DND-41 (cell line): ENCODE measurements at regions not wholly inside any gene's neighbourhood (a gene's known extent, or its start where the extent isn't known, plus 50 kb on each side); places are given as distances from the start of the nearest gene placed in this dataset.

Experiments
- EZH2 ChIP-seq: IDR thresholded peaks from 3 replicates; pipeline ENCODE4 v1.6.1; 2012; ENCODE audit warnings: borderline replicate concordance, low read depth, mild to moderate bottlenecking, moderate library complexity, low read length, inconsistent platforms; ENCODE audit not compliant: severe bottlenecking
- TF ChIP-seq, protein P1 (sequence below): IDR thresholded peaks from 2 replicates; pipeline ENCODE4 v1.5.1; 2012; ENCODE audit warnings: borderline replicate concordance, low read length, moderate library complexity, mild to moderate bottlenecking; ENCODE audit not compliant: poor library complexity, severe bottlenecking; ENCODE audit errors: extremely low read depth

DNA sequence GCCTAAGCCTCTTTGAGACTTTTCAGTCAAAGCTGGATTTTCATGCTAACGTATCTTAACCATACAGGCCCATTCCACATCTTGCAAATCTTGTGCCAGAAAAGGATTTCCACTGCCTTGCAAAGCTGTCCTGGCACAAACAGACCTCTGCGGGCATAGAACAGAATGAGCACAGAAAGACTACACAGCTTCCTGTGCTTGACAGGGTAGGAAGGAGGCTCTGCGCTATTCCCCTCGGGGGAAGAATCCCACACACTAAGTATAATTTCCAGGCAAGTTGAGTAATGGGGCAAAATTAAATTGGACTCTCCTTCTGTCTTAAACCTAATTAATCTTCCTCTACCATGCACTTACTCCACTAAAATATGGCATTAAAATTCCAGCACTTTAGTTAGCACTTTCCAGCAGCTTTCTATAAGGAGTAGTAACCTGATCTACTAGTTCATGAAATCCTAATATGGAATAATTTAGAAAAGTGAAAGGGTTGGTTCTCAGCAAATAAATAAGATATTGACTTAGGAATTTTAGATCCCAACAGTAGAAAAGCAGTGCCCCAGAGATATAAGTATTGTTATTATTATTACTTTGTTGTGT is 532.1 kb upstream of the JAG1 start:
- TF ChIP-seq EZH2: no peak
- TF ChIP-seq, protein P1, sequence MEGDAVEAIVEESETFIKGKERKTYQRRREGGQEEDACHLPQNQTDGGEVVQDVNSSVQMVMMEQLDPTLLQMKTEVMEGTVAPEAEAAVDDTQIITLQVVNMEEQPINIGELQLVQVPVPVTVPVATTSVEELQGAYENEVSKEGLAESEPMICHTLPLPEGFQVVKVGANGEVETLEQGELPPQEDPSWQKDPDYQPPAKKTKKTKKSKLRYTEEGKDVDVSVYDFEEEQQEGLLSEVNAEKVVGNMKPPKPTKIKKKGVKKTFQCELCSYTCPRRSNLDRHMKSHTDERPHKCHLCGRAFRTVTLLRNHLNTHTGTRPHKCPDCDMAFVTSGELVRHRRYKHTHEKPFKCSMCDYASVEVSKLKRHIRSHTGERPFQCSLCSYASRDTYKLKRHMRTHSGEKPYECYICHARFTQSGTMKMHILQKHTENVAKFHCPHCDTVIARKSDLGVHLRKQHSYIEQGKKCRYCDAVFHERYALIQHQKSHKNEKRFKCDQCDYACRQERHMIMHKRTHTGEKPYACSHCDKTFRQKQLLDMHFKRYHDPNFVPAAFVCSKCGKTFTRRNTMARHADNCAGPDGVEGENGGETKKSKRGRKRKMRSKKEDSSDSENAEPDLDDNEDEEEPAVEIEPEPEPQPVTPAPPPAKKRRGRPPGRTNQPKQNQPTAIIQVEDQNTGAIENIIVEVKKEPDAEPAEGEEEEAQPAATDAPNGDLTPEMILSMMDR: no peak
